ENCODE measurements at regions not wholly inside any gene's neighbourhood (a gene's known extent, or its start where the extent isn't known, plus 50 kb on each side); places are given as distances from the start of the nearest gene placed in this dataset.
A peak's percentile ranks its signal among the peaks of the same experiment; 100 is the strongest.
"Not testable (repeated sequence)": the region's sequence is repeated elsewhere in the genome, so short reads cannot be mapped to it uniquely, and the experiment has no call there.

DNA sequence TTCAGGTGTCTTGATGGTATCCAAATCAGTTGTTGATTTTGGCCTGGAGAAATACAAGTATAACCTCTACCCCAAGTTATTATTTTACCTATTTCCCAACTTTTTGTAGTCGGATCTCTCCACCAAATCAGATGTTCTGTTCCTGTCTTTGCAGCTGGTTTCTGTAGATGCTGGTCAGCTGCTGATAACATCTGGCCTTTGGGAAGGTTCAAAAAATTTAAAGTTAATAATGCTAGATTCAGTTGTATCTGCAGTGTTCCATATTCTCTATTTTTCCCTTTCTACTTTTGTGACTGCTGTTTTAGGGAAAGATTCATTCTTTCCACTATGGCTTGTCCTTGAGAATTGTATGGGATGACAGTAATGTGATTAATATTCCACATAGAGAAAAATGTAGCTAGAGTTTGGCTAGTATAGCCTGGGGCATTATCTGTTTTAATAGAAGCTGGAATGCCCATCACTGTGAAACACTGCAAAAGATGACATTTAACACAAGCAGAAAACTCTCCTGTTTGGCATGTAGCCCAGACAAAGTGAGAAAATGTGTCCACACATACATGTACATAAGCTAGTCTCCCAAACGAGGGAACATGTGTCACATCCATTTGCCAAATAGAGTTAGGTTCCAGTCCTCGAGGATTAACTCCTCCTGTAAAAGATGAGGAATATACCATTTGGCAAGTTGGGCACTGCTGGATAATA is 99.2 kb downstream of the ZNF100 start:
- DNase-seq = not testable (repeated sequence)

GRCh38 chr19:21655540-21656126 is 111.7 kb downstream of the ZNF100 start:
- DNase-seq = no peak

DNA sequence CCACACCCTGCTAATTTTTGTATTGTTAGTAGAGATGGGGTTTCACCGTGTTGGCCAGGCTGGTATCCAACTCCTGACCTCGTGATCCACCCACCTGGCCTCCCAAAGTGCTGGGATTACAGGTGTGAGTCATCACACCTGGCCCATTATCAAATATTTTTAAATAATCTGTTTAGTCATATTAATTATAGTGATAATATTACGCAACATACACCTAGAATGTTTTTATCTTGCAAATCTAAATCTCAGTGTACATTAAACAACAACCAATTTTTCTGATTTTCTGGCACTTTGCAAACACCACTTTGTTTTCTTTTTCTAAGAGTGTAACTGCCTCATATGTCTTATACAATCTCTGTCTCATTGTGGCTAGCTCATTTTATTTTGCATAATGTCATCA is 115.9 kb downstream of the ZNF100 start:
- DNase-seq = not testable (repeated sequence)

DNA sequence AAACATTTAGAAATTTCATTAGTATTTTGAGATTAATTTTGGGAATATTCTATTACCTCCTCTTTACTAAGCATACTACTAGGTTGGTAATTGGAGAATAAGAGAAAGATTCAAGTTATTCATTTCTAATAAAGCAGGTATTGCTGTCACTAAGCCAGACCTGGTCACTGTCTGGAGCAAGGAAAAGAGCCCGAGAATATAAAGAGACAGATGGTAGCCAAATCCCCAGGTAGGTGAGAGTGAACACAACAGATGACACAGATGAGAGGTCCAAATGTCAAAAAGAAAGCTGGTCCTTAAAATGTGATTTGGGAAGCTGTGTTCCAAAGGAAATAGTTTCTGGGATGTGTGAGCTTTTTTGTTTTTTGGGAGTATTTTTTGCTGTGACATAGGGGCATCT is 128.6 kb downstream of the ZNF100 start:
- no peak for DNase-seq

GRCh38 chr19:21626924-21627697 is 121.7 kb downstream of the ZNF429 start:
- DNase-seq = no peak

GRCh38 chr19:21626091-21626490 is 120.7 kb downstream of the ZNF429 start:
- no peak for DNase-seq

- no peak for DNase-seq
Measured at GRCh38 chr19:21622920-21623319, 117.5 kb downstream of the ZNF429 start.

- no peak for DNase-seq
Measured at GRCh38 chr19:21621671-21622070, 116.3 kb downstream of the ZNF429 start.

DNA sequence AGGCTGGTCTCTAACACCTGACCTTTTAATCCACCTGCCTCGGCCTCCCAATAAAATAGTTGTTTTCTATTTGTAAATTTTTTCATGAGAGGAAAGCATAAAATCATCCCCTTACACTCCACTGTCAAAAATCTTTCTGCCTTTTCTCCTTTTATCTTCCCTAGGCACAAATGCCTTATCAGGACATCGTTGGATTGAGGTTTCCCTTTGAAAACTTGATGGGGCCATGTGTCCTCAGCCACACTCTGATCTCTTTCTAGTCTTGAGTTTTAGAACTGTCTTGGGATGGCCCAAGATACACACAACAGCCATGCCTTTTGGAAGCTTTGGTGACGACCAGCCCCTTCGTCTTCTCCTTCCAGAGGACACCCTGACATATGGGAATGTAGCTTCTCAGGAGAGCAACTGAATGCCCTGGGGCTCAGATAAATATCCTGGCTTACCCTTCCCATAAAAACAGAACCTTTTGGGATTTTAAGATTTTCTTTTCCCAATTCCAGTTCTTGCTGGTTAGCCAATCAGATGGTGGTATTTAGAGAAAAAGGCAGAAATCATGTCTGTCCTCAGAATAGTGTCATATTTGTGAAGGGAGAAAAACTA is 112.4 kb downstream of the ZNF429 start:
- no peak for DNase-seq

- DNase-seq = not testable (repeated sequence)
Measured at GRCh38 chr19:21614776-21615175, 109.4 kb downstream of the ZNF429 start.

DNA sequence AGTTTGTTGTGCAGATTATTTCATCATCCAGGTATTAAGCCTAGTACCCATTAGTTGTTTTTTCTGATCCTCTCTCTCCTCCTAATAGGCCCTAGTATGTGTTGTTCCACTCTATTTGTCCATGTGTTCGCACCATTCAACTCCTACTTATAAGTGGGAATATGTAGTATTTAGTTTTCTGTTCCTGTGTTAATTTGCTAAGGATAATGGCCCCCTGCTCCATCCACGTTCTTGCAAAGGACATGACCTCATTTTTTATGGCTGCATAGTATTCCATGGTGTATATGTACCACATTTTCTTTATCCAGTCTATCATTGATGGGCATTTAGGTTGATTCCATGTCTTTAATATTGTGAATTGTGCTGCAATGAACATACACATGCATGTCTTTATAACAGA is 107.8 kb downstream of the ZNF429 start:
- DNase-seq = not testable (repeated sequence)

DNA sequence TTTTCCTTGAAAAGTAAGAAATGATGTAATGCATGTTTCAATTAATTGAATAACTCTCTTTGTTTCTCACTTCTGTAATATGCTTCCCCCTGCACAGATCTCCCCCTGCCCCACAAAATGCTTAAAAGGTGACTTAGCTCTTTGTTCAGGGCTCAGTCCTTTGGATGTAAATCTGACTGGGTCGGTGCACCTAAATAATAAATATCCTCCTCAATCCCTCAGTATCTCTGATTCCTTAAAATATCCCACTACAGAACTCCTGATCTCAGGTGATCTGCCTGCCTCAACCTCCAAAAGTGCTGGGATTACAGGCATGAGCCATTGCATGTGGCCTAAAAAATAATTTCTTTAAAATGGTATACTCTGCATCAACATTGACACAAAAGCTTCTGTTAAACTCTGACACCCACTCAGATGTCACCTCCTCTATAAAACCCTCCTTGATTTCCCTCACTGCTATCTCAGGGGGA is 107.0 kb downstream of the ZNF429 start:
- DNase-seq = no peak

GRCh38 chr19:21611659-21612402 is 106.4 kb downstream of the ZNF429 start:
- DNase-seq = no peak

DNA sequence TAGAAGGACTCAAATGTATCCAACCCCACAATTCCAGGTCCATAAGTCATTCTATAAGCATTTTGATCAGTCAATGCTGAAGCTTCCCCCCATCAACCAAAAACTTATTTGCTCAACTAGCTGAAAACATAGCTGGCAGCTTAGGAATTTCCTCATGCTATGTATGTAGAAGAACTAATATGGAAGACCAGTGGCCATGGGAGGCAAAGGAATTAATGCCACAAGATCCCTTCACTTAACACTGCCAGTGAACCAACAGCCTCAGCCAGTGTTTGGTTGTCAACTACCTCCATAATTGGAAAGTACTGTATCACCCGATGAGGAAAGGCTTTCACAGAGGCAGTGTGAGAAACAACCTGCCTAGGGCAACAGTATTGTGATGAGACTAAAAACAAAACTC is 105.4 kb downstream of the ZNF429 start:
- DNase-seq = no peak

GRCh38 chr19:21610341-21610740 is 104.9 kb downstream of the ZNF429 start:
- no peak for DNase-seq

DNA sequence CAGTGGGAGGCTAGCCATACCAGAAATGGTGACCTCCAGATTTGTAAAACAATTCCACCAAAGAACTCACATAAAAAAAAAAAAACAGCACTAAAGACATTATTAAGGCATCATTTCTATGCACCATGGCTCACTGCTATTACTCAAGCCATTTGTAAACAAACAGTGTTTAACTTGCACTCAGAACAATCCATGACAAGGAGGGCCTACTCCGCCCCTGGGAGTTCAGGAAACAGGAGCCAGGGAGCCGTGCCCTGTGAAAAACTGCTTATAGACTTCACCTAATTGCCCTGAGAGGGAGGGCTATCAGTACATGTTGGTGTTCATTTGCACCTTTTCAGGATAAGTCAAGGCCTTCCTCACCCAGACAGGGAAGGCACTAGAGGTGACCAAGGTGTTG is 103.2 kb downstream of the ZNF429 start:
- DNase-seq = no peak

GRCh38 chr19:21607449-21607848 is 102.0 kb downstream of the ZNF429 start:
- no peak for DNase-seq

DNA sequence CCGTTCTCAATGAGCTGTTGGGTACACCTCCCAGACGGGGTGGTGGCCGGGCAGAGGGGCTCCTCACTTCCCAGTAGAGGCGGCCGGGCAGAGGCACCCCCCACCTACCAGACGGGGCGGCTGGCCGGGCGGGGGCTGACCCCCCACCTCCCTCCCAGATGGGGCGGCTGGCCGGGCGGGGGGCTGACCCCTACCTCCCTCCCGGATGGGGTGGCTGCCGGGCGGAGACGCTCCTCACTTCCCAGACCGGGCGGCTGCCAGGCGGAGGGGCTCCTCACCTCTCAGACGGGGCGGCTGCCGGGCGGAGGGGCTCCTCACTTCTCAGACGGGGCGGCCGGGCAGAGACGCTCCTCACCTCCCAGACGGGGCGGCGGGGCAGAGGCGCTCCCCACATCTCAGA is 101.6 kb downstream of the ZNF429 start:
- DNase-seq = not testable (repeated sequence)

- DNase-seq = not testable (repeated sequence)
Measured at GRCh38 chr19:21606326-21606725, 100.9 kb downstream of the ZNF429 start.

DNA sequence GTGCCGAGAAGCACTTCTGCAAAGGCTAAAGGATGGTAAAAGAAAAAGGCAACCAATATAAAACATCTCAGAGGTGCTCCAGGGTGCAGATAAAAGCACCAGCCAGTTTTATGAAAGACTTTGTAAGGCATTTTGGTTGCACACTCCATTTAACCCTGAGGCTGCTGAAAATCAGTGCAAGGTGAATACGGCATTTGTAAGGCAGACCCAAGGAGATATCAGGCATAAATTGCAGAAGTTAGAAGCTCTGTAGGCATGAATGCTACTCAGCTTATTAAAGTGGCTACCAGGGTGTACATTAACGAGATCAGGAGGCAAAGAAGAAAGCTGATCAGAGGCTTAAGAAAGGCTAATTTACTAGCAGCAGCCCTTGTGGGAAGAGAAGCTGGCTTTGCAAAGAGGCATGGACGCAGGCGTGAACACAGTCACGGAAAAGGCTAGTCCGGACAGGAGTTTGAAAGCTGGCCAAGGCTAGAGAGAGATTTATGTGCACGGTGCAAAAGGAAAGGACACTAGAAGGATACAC is 99.6 kb downstream of the ZNF429 start:
- peak in 2 of 4 experiments; percentile 10 to 39 for DNase-seq

Measured in suppressor macrophage (primary cell).